Smooth muscle cell (in vitro differentiated cells): ENCODE measurements at regions not wholly inside any gene's neighbourhood (a gene's known extent, or its start where the extent isn't known, plus 50 kb on each side); places are given as distances from the start of the nearest gene placed in this dataset.

Experiments
- DNase-seq: peaks from one replicate; lab custom pipeline; 2025; ENCODE audit not compliant: unreplicated experiment; lab: John Stamatoyannopoulos, UW
- H2AFZ ChIP-seq: fragments of 200-600 bp; sonication (generic); 2 replicates; pipeline ENCODE4 v1.6.0; 2016; ENCODE audit warnings: antibody characterized with exemption, low read depth, mild to moderate bottlenecking
- H3F3A ChIP-seq: fragments of 200-600 bp; sonication (generic); 2 replicates; pipeline ENCODE4 v1.6.0; 2017; ENCODE audit warnings: antibody characterized with exemption, low read depth
- H3K27ac ChIP-seq: fragments of 200-600 bp; sonication (generic); 2 replicates; pipeline ENCODE4 v1.5.1; 2016; ENCODE audit warnings: low read depth, mild to moderate bottlenecking
- H3K27me3 ChIP-seq: fragments of 200-600 bp; sonication (generic); 2 replicates; pipeline ENCODE4 v1.6.1; 2016; ENCODE audit warnings: low read depth, mild to moderate bottlenecking
- H3K36me3 ChIP-seq: fragments of 200-600 bp; sonication (generic); 2 replicates; pipeline ENCODE4 v1.5.1; 2016; ENCODE audit warnings: low read depth
- H3K4me1 ChIP-seq: fragments of 200-600 bp; sonication (generic); 2 replicates; pipeline ENCODE4 v1.5.1; 2016; ENCODE audit warnings: low read depth
- H3K4me2 ChIP-seq: fragments of 200-600 bp; sonication (generic); 2 replicates; pipeline ENCODE4 v1.6.0; 2016; ENCODE audit warnings: mild to moderate bottlenecking
- H3K4me3 ChIP-seq: fragments of 200-600 bp; sonication (generic); 2 replicates; pipeline ENCODE4 v1.5.1; 2016; ENCODE audit warnings: mild to moderate bottlenecking
- H3K79me2 ChIP-seq: fragments of 200-600 bp; sonication (generic); 2 replicates; pipeline ENCODE4 v1.6.0; 2016; ENCODE audit warnings: low read depth, mild to moderate bottlenecking
- H3K9ac ChIP-seq: fragments of 200-600 bp; sonication (generic); 2 replicates; pipeline ENCODE4 v1.6.0; 2016; ENCODE audit warnings: low read depth
- H3K9me3 ChIP-seq: fragments of 200-600 bp; sonication (generic); replicated peaks from 2 replicates; pipeline ENCODE4 v1.5.1; 2016; ENCODE audit warnings: low read depth
- H4K20me1 ChIP-seq: fragments of 200-600 bp; sonication (generic); 2 replicates; pipeline ENCODE4 v1.6.0; 2016; ENCODE audit warnings: low read depth
- WGBS: methylation state at CpG from one replicate; pipeline ENCODE4 v1.1.7; 2016; ENCODE audit warnings: low lambda C conversion rate; 5-methylcytosine and 5-hydroxymethylcytosine counted together
- TF ChIP-seq, protein P1 (sequence below): fragments of 200-600 bp; sonication (generic); IDR thresholded peaks from 2 replicates; pipeline ENCODE4 v1.5.1; 2017; ENCODE audit warnings: borderline replicate concordance, mild to moderate bottlenecking, antibody characterized with exemption; ENCODE audit not compliant: insufficient read depth, poor library complexity, severe bottlenecking

DNA sequence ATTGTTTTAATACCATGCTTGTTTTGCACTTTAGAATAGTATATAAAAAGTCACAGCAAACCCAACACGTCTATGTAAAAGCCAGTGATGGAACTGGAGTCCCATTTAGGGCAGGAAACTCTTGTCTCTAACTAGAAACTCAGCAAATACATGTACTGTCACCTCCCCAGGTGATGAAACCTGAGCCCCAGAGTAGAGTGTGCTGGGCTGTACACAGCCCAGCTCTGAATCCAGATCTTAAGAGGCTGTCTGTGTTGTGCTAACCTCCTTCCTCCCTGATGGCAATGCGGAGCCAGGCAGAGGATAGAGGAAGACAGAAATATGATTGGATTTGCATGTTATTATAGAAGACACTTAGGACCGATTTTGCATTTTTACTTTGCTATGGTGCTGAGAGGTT lies 317.5 kb upstream of the TRIB2 start:
- H3K27ac ChIP-seq = no peak overlapping the region
- TF ChIP-seq, protein P1, sequence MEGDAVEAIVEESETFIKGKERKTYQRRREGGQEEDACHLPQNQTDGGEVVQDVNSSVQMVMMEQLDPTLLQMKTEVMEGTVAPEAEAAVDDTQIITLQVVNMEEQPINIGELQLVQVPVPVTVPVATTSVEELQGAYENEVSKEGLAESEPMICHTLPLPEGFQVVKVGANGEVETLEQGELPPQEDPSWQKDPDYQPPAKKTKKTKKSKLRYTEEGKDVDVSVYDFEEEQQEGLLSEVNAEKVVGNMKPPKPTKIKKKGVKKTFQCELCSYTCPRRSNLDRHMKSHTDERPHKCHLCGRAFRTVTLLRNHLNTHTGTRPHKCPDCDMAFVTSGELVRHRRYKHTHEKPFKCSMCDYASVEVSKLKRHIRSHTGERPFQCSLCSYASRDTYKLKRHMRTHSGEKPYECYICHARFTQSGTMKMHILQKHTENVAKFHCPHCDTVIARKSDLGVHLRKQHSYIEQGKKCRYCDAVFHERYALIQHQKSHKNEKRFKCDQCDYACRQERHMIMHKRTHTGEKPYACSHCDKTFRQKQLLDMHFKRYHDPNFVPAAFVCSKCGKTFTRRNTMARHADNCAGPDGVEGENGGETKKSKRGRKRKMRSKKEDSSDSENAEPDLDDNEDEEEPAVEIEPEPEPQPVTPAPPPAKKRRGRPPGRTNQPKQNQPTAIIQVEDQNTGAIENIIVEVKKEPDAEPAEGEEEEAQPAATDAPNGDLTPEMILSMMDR = no peak

DNA sequence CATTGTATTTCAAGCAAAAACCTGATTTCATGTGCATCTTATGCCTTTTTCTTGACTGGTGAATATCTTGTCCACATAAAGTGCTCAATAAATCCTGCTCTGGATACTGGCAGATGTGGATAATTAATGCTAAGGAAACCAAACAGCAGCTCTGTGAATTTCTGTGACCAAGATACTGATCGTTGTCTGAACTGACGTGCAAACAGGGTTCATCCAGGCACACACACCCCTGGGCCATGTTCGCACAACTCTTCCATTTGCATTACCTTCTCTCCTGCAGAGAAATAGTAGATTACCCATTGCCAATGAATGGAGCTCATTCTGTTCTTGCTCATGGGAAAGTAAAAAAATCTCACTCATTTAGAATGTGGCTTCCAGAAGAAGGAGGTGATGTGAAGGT lies 316.2 kb upstream of the TRIB2 start:
- WGBS = 71% methylated on average over 3 of the region's 3 CpGs
- no peaks in the 10 kb centered on the region for H4K20me1 ChIP-seq
- H3K27me3 ChIP-seq = no peaks in the 10 kb centered on the region
- H3K4me3 ChIP-seq = no peak overlapping the region
- H3K9me3 ChIP-seq = no peaks in the 10 kb centered on the region
- H2AFZ ChIP-seq = no peak overlapping the region
- H3K4me2 ChIP-seq = no peak overlapping the region
- no peak overlapping the region for H3K27ac ChIP-seq
- no peaks in the 10 kb centered on the region for H3K36me3 ChIP-seq
- TF ChIP-seq, protein P1 = no peak
- H3K4me1 ChIP-seq = no peaks in the 10 kb centered on the region
- H3F3A ChIP-seq = no peaks in the 10 kb centered on the region
- DNase-seq = no peak
- no peaks in the 10 kb centered on the region for H3K79me2 ChIP-seq
- H3K9ac ChIP-seq = no peak overlapping the region

More for the DNA sequence above, 317.5 kb upstream of the TRIB2 start:
- no peaks in the 10 kb centered on the region for H4K20me1 ChIP-seq
- H3F3A ChIP-seq = no peaks in the 10 kb centered on the region
- H3K4me3 ChIP-seq = no peak overlapping the region
- no peaks in the 10 kb centered on the region for H3K36me3 ChIP-seq
- H2AFZ ChIP-seq = no peak overlapping the region
- H3K79me2 ChIP-seq = no peaks in the 10 kb centered on the region
- no peak overlapping the region for H3K4me2 ChIP-seq
- H3K9me3 ChIP-seq = no peaks in the 10 kb centered on the region
- 88% methylated on average over 3 of the region's 3 CpGs for WGBS
- DNase-seq = no peak
- H3K4me1 ChIP-seq = no peaks in the 10 kb centered on the region
- H3K9ac ChIP-seq = no peak overlapping the region
- no peaks in the 10 kb centered on the region for H3K27me3 ChIP-seq

DNA sequence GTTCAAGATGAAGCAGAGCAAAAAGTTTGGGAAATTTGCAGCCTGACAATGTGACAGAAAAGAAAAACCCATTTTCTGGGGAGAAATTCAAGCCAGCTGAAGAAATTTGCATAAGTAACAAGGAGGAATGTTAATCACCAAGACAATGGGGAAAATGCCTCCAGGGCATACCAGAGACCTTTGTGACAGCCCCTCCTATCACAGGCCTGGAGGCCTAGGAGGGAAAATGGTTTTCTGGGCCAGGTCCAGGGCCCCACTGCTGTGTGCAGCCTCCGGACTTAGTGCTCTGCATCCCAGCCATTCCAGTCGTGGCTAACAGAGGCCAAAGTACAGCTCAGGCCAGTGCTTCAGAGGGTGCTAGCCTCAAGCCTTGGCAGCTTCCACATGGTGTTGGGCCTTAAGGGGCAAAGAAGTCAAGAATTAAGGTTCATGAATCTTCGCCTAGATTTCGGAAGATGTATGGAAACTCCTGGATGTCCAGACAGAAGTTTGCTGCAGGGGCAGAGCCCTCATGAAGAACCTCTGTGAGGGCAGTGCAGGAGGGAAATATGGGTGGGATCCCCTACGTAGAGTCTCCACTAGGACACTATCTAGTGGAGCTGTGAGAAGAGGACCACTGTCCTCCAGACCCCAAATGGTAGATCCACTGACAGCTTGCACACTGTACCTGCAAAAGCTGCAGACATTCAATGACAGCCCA lies 314.1 kb upstream of the TRIB2 start:
- H4K20me1 ChIP-seq = no peaks in the 10 kb centered on the region
- no peaks in the 10 kb centered on the region for H3K27me3 ChIP-seq
- TF ChIP-seq, protein P1 = no peak
- no peaks in the 10 kb centered on the region for H3K79me2 ChIP-seq
- no peaks in the 10 kb centered on the region for H3K36me3 ChIP-seq
- H3K9me3 ChIP-seq = no peaks in the 10 kb centered on the region
- no peak overlapping the region for H3K27ac ChIP-seq
- no peak for DNase-seq
- H3K4me2 ChIP-seq = no peak overlapping the region
- no peak overlapping the region for H2AFZ ChIP-seq
- H3K4me1 ChIP-seq = no peaks in the 10 kb centered on the region
- H3F3A ChIP-seq = no peaks in the 10 kb centered on the region
- H3K9ac ChIP-seq = no peak overlapping the region
- 99% methylated on average over 5 of the region's 5 CpGs for WGBS
- no peak overlapping the region for H3K4me3 ChIP-seq

DNA sequence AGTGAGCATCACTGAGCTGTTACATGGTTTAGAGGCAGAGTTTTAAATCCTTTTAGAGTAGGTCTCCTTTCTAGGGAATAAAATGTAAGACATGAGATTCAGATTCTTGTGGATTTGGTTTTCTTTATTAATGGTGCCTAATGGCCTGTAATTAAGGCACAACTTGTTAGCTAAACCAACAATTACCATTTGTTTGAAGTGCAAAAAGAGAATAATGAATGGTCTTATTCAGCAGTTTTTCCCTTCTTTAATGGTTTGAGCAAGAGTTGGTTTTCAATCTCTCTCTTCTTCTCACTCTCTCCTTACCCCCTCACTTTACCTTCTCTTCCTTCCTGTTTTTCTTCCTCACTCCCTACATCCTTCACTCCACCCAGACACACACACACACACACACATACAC lies 312.2 kb upstream of the TRIB2 start:
- Histone ChIP-seq H3K27ac (no peak overlapping the region), H2AFZ (no peak overlapping the region)
- TF ChIP-seq, protein P1 = no peak

More for the DNA sequence above, 312.2 kb upstream of the TRIB2 start:
- no peaks in the 10 kb centered on the region for H3K4me1 ChIP-seq
- H4K20me1 ChIP-seq = no peaks in the 10 kb centered on the region
- H3K9me3 ChIP-seq = no peaks in the 10 kb centered on the region
- no peaks in the 10 kb centered on the region for H3K79me2 ChIP-seq
- no peaks in the 10 kb centered on the region for H3K27me3 ChIP-seq
- no peak overlapping the region for H3K4me2 ChIP-seq
- H3K9ac ChIP-seq = no peak overlapping the region
- no peaks in the 10 kb centered on the region for H3F3A ChIP-seq
- H3K4me3 ChIP-seq = no peak overlapping the region
- no peak for DNase-seq
- no peaks in the 10 kb centered on the region for H3K36me3 ChIP-seq
